Heart right ventricle (tissue), 16 donors: ENCODE measurements at regions not wholly inside any gene's neighbourhood (a gene's known extent, or its start where the extent isn't known, plus 50 kb on each side); places are given as distances from the start of the nearest gene placed in this dataset.
"Not testable (repeated sequence)": the region's sequence is repeated elsewhere in the genome, so short reads cannot be mapped to it uniquely, and the experiment has no call there.

Experiments
- ATAC-seq, 8 donors: fragments of 200-7000 bp; cut with Tn5 transposase; one replicate each; pipeline ENCODE4 v1.9.1; 2020; ENCODE audit warnings: mild to moderate bottlenecking in 8 of 8, moderate library complexity in 8 of 8, moderate number of reproducible peaks in 1 of 8
- DNase-seq, 2 donors: peaks; one replicate each; pipeline ENCODE4 v3.0.0-alpha.2; 2020
- H3K27ac ChIP-seq, 10 donors: fragments of 200-600 bp; sonication (generic) in 2 of 10; one replicate each; pipeline versions ENCODE4 v1.5.0 to v1.8.0; 2020 to 2022; ENCODE audit warnings: mild to moderate bottlenecking in 3 of 10
- H3K27me3 ChIP-seq, 7 donors: fragments of 200-600 bp; one replicate each; pipeline ENCODE4 v1.8.0; 2021 to 2022; ENCODE audit warnings: mild to moderate bottlenecking in 2 of 7
- H3K36me3 ChIP-seq, 9 donors: fragments of 200-600 bp; sonication (generic) in 1 of 9; one replicate each; pipeline versions ENCODE4 v1.5.0 to v1.8.0; 2020 to 2022; ENCODE audit warnings: mild to moderate bottlenecking in 2 of 9
- H3K4me1 ChIP-seq, 9 donors: fragments of 200-600 bp; sonication (generic) in 1 of 9; one replicate each; pipeline versions ENCODE4 v1.5.0 to v1.8.0; 2020 to 2022; ENCODE audit warnings: mild to moderate bottlenecking in 4 of 9
- H3K4me3 ChIP-seq, 10 donors: fragments of 200-600 bp; sonication (generic) in 2 of 10; one replicate each; pipeline versions ENCODE4 v1.5.0 to v1.8.0; 2020 to 2022; ENCODE audit warnings: mild to moderate bottlenecking in 7 of 10, moderate library complexity in 2 of 10
- H3K9me3 ChIP-seq, 11 donors: fragments of 200-600 bp in 10 of 11; sonication (generic) in 2 of 11; one replicate each; pipeline versions ENCODE4 v1.5.0 to v1.8.0; 2013 to 2022; ENCODE audit warnings: mild to moderate bottlenecking in 2 of 11, control low read depth in 1 of 11, moderate library complexity in 1 of 11
- WGBS, 2 donors: extraction: QIAGEN DNeasy Blood & Tissue Kit; methylation state at CpG; one replicate each; pipeline ENCODE4 v1.1.7; 2013; ENCODE audit warnings: inconsistent platforms in 1 of 2; 5-methylcytosine and 5-hydroxymethylcytosine counted together
- intact Hi-C, 10 donors: fragments of 100-400 bp; cut with DNase I; formaldehyde crosslinking; loops; one replicate each; pipeline versions ENCODE4 v1.11.1 to v1.14.2; 2022
- TF ChIP-seq, protein P1 (sequence below), 9 donors: fragments of 200-600 bp; sonication (generic) in 2 of 9; IDR thresholded peaks; one replicate each; pipeline versions ENCODE4 v1.5.0 to v1.8.0; 2021 to 2022; ENCODE audit warnings: antibody characterized with exemption in 9 of 9, mild to moderate bottlenecking in 5 of 9, moderate library complexity in 1 of 9
- donor health status: Arrhythmogenic right ventricular cardiomyopathy.
- donor health status: ischemic (EF 13 %, LVEDD 7.1; RV severe dilation, severe dysfunction).
- donor health status: healthy with polysubstance abuse.
- donor health status: DM: no; HTN: yes; CAD: no.
- donor health status: DM: no; HTN: no; CAD: no.
- donor health status: ischemic (EF 25% LVEDD 6.9; RV normal size, moderate dysfunction).
- donor health status: ischemic (EF 25% LVEDD 5.7; RV mildly dilated, moderate dysfunction).
- donor health status: healthy.
- donor health status: DM: yes; HTN: yes; CAD: no.
- donor health status: Ischemic cardiomyopathy.
- donor health status: ischemic (EF 35%, LVEDD 5.7; RV mildly dilated, moderate dysfunction).
- donor health status: nonischemic (EF 11% LVEDD 7.7; RV severe dilation, severe dysfunction).
- donor health status: DM: yes; HTN: yes; CAD: no.
- donor health status: PGD.
- donor health status: ischemic (EF 29% LVEDD 5.4; RV normal size, mild dysfunction).
- donor health status: nonischemic (EF 23%, LVEDD 6.1; RV moderate dilation, normal function).

- ATAC-seq (no peak), DNase-seq (no peak)
- 93 to 96% methylated on average over 6 of the region's 6 CpGs for WGBS, 2 donors
- Histone ChIP-seq H3K36me3 (no peaks in the 10 kb centered on the region), H3K27me3 (no peaks in the 10 kb centered on the region), H3K4me3 (no peak overlapping the region), H3K9me3 (peaks cover 0 to 37% (median 5%) of the 10 kb centered on the region in 11 donors), H3K4me1 (no peaks in the 10 kb centered on the region), H3K27ac (no peak overlapping the region)
- intact Hi-C loops, result loop anchor here in 1 of 10 donors (10.0 kb wide), 1 partner anchor 105 kb away; no protein-coding TSS in a partner anchor
- TF ChIP-seq, protein P1, sequence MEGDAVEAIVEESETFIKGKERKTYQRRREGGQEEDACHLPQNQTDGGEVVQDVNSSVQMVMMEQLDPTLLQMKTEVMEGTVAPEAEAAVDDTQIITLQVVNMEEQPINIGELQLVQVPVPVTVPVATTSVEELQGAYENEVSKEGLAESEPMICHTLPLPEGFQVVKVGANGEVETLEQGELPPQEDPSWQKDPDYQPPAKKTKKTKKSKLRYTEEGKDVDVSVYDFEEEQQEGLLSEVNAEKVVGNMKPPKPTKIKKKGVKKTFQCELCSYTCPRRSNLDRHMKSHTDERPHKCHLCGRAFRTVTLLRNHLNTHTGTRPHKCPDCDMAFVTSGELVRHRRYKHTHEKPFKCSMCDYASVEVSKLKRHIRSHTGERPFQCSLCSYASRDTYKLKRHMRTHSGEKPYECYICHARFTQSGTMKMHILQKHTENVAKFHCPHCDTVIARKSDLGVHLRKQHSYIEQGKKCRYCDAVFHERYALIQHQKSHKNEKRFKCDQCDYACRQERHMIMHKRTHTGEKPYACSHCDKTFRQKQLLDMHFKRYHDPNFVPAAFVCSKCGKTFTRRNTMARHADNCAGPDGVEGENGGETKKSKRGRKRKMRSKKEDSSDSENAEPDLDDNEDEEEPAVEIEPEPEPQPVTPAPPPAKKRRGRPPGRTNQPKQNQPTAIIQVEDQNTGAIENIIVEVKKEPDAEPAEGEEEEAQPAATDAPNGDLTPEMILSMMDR (IDR thresholded peaks at IDR 0.05), result no peak
These were observed 181.5 kb upstream of the RPS23 start for GRCh38 chr5:82459626-82460025.

DNA sequence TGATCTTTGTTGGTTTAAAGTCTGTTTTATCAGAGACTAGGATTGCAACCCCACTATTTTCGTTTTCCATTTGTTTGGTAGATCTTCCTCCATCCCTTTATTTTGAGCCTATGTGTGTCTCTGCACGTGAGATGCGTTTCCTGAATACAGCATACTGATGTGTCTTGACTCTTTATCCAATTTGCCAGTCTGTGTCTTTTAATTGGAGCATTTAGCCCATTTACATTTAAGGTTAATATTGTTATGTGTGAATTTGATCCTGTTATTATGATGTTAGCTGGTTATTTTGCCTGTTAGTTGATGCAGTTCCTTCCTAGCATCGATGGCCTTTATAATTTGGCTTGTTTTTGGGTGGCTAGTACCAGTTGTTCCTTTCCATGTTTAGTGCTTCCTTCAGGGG lies 177.2 kb upstream of the RPS23 start:
- H3K27ac ChIP-seq, H3K36me3 ChIP-seq, ATAC-seq, intact Hi-C loops, H3K4me1 ChIP-seq, H3K4me3 ChIP-seq, DNase-seq, H3K27me3 ChIP-seq: not testable (repeated sequence)
- peaks cover 0 to 39% (median 4%) of the 10 kb centered on the region in 11 donors for H3K9me3 ChIP-seq
- 91 to 92% methylated on average over 4 of the region's 4 CpGs for WGBS, 2 donors

DNA sequence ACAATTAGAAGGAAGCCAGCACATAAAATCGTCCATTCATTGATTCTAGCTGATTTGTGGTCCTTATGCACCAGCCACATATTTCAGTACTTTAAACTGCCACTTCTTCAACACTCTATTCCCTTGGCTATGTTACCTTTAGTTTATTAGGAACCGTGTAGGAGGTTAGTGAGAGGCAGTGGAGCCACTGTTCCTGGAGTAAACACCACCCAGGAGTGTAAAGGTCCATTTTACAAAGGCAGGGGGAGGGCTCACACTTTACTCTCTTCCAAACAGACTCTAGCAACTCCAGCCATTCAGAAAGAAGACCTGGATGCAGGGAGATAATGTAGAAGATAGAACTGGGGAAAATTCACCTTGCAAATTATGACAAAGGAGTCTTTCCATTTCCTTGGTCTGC lies 170.2 kb upstream of the RPS23 start:
- 45 to 66% methylated on average over 2 of the region's 2 CpGs for WGBS, 2 donors
- peaks cover 0 to 23% (median 4%) of the 10 kb centered on the region in 11 donors for H3K9me3 ChIP-seq
- TF ChIP-seq, protein P1 (IDR thresholded peaks at IDR 0.05), result no peak
- H3K4me3 ChIP-seq, result no peak overlapping the region
- intact Hi-C loops, result no loop called here
- no peak overlapping the region for H3K27ac ChIP-seq
- ATAC-seq, result no peak
- no peak for DNase-seq
- H3K27me3 ChIP-seq, result no peaks in the 10 kb centered on the region
- no peaks in the 10 kb centered on the region for H3K36me3 ChIP-seq
- peaks cover 0 to 31% (median 2%) of the 10 kb centered on the region in 9 donors for H3K4me1 ChIP-seq

DNA sequence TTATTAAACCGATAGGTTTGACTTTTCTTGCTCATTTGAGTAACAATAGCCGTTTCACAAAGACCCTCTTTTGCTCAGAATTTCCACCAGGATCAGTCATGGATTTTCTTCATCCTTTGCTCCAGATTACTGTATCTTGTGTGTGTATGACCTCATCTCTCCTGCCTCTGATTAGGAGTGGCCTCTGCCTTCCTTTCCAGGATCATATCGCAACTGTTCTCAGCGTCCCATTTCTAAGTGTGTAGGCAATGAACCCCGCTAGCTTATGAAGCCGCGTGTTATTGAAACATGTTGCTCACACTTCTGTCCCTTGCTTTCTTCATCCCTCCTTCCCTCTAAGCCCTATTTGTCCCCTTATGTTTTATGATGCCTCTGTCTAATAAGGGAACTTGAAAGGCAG lies 169.8 kb upstream of the RPS23 start:
- DNase-seq (no peak), ATAC-seq (peak in 4 of 8 donors; percentile 53 to 85 (median 70))
- Histone ChIP-seq H3K27me3 (no peaks in the 10 kb centered on the region), H3K9me3 (peaks cover 0 to 22% (median 4%) of the 10 kb centered on the region in 11 donors), H3K27ac (peak overlapping the region in 1 of 10 donors; percentile 53), H3K4me3 (no peak overlapping the region), H3K4me1 (peaks cover 0 to 31% (median 2%) of the 10 kb centered on the region in 9 donors), H3K36me3 (no peaks in the 10 kb centered on the region)
- WGBS, 2 donors, result 71 to 77% methylated on average over 7 of the region's 7 CpGs
- TF ChIP-seq, protein P1 (IDR thresholded peaks at IDR 0.05), result no peak
- intact Hi-C loops, result no loop called here

DNA sequence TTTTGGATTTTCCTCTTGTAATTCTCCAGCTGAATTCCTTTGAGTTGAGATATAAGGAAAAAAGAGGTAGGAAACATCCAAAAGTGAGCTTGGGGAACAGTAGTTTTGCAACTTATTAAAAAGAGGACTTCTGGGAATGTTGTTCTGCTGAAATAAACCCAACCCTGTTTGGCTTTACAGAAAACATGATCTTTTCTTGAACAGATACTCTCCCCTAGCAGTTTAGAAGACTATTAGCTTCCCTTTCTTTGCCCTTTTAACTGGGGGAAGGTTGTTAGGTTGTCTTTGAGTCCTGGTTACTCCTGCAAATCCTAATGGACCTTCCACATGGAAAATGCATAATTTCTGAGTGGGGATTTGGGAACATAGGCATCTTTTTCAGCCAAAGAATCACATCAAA lies 168.7 kb upstream of the RPS23 start:
- no peaks in the 10 kb centered on the region for H3K36me3 ChIP-seq
- no peaks in the 10 kb centered on the region for H3K27me3 ChIP-seq
- DNase-seq (no peak), ATAC-seq (peak in 5 of 8 donors; percentile 21 to 71 (median 56))
- TF ChIP-seq, protein P1 (IDR thresholded peaks at IDR 0.05), result no peak
- H3K4me1 ChIP-seq, result peaks cover 0 to 31% (median 2%) of the 10 kb centered on the region in 9 donors
- intact Hi-C loops, result no loop called here
- no peak overlapping the region for H3K4me3 ChIP-seq
- peak overlapping the region in 4 of 10 donors; percentile 5 to 53 (median 28) for H3K27ac ChIP-seq
- peaks cover 0 to 11% (median 0%) of the 10 kb centered on the region in 11 donors for H3K9me3 ChIP-seq
